NCI-H748 treated with DMSO at 0.1 percent for 48 hours (cell line): ENCODE measurements at regions not wholly inside any gene's neighbourhood (a gene's known extent, or its start where the extent isn't known, plus 50 kb on each side); places are given as distances from the start of the nearest gene placed in this dataset.

Experiments used
- DNase-seq: peaks from one replicate; lab custom pipeline; 2025; lab: John Stamatoyannopoulos, UW

GRCh38 chr2:71936076-71937030 is 211.3 kb downstream of the CYP26B1 start:
- no peak for DNase-seq

DNA sequence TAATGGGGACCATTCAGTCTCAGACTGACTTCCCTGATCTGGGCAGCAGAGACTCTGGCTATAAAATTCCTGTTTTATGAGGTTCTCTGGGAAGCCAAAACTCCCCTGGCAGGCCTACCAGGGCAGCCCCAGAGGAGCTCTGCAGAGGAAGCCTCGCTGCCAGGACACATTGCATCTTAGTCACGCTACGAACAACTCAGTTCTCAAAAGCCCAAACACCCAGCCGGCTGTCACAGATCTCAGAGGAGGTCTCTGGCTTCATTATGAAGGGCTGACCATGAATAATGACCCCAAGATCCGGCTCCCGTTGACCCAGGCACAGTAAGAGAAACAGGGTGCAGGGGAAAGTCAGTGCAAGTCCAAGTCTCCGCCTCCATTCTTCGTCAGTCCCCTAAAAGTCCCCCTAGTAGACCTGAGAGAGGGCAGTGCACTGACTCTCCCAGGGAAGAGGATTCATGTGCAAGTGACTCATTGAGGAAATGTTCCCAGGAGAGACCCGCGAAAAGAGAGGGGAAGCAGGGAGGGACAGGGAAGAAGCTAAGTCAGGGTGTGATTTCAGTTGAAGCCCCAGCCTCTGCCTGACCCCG is 212.3 kb downstream of the CYP26B1 start:
- no peak for DNase-seq

DNA sequence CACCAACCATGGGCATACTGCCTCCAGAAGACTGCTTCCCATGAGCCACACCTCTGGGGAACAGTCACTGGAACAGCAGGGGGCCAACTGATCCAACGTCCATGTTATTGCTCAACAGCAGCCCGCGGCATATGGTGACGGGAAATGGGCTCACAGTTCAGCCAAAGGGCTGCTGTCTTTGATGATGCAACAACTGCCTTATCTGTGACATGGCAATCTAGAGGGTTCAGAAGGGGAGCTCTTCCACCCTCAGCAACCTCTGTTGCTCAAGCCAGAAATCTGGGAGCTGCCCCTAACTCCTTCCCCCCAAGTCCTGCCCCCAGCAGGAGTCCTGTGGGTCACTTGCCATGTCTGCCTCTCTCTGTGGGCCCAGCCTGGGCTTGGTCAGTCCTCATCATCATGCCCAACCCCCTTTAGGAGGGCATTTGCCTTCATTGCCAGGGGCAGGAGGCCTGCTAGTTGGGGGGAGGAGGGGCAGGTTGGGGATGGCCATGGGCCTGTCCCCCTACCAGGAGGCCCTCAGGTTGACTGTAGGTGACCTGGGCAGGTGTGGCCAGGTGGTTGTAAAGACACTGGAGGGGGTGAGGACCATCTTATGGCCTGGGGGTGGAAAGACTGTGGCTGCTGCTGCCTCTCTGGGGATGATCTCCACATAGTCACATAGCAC is 212.9 kb downstream of the CYP26B1 start:
- DNase-seq, result no peak

- no peak for DNase-seq
Measured at GRCh38 chr2:71934320-71934593, 213.4 kb downstream of the CYP26B1 start.

DNA sequence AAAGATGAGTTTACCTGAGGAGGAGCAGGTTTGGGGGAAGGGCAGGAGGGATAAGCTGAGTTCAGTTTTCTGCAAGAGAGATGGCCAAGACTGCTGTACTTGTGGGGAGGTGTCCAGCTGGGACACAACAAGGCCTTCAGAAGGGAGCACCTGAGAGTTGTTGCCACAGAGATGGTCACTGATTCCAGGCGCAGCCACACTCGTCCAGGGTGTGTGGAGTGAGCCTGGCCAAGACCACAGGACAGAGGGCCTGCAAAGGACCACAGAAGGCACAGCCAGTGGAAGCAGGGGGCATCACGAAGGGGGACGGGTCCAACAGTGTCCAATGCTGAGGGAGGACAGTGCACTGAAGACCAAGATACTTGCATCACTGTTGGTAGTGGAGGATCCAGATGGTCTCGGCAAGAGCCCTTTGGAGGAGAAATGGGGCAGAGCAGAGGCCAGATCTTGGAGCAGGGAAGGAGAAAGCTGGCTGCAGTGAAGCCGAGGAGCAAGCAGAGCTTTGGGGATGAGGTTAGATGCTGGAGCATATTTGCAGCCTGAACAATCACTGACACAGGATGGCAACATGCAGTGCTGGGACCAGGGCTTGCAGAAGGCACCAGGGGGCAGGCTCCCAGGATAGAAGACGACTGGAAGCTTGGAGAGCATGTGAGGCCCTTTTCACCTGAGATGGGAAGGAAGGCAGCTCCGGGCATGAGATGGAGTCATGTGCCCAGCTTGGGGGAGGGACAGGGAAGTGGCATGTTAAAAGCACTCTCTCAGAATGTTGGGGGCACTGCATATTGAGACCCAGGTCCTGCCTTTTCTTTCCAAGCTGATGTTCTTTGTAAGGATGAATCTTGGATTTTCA is 214.0 kb downstream of the CYP26B1 start:
- no peak for DNase-seq

DNA sequence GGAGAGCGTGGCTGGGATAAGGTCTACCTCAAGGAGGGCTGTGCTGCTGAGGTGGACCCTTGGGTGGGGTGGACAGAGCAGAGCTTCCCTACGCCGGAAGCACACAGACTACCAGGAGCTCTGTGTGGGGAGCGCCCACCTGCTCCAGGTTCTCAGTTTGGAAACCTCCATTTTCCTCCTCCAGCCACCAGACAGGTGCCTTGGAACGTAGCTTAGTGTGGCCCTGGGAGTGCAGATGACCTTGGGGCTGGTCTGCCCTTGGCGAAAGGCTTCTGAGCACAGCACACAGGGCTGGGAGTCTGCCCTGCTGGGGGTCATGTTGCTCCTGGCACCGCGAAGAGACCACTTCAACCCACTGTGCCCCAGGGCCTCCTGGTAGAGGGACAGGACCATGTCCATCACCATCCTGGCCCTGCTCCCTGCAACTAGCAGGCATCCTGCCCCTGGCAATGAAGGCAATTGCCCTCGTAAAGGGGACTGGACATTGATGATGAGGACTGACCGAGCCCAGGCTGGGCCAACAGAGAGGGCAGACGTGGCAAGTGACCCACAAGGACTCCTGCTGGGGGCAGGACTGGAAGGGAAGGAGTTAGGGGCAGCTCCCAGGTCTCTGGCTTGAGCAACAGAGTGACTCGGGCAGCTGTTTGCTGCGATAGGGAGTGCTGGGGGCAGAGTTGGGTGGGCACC is 214.7 kb downstream of the CYP26B1 start:
- DNase-seq, result no peak

DNA sequence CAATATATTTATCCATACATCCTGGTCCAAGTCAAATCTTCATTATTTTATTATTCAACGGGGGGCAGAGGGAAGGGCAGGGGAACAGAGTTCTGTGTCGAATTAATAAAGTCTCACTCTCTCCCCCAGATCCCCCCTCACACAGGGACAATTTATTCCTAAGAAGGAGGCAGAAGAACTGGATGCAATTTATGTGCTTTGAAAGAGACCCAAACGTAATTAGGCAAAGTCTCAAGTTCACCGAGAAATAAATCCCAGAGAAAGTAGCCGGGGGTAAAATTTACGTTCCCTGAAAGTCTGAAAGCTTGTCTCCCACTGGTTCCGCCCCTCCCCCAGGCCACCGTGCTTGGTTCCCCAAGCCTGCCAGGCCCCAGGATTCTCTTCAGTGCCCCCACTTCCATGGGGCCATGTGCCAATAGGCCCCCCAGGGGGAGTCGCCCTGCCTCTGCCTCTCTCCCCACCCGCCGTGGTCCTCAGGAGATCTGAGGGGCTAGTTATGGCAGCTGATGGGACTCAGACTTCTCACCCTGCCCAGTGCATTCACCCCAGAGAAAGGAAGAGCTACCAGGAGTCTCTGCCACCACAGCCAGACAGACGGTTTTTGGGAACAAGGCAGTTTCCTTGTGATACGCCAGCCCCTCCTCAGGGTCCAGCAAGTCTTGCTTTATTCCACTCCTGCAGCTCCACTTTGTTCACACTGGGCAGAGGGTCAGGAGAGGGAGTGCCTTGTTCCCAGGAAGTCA is 215.5 kb downstream of the CYP26B1 start:
- DNase-seq, result no peak

DNA sequence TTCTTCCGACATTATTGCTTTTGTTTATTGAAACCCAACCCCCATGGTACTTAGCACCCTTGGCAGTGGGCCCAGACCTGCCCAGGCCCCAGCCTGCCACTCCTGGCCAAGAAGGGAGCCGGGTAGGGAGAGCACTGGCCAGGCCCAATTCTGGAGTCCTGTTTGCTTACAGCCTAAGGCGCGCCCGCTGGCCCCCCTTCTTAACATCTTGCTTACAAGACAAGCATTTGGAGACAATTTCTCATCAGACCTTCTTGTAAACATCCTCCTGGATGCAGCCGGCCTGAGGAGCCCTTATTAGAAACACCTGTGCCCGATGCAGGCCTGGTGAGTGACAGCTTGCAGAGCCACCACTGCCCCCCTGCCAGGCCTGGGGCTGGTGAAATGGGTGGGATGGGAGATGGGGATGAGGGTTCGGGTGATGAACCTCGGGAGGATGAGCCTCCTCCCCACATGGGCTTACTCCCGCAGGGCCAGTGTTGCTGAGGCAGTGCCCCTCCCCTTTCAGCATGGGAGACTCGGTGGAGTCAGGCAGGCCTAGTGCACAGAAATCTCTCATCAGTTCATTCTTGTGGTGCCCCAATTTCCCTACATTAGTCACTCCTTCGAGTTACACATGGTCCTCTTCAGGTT is 217.5 kb downstream of the CYP26B1 start:
- DNase-seq, result no peak

- DNase-seq, result no peak
Measured at GRCh38 chr2:71929482-71929772, 218.2 kb downstream of the CYP26B1 start.

DNA sequence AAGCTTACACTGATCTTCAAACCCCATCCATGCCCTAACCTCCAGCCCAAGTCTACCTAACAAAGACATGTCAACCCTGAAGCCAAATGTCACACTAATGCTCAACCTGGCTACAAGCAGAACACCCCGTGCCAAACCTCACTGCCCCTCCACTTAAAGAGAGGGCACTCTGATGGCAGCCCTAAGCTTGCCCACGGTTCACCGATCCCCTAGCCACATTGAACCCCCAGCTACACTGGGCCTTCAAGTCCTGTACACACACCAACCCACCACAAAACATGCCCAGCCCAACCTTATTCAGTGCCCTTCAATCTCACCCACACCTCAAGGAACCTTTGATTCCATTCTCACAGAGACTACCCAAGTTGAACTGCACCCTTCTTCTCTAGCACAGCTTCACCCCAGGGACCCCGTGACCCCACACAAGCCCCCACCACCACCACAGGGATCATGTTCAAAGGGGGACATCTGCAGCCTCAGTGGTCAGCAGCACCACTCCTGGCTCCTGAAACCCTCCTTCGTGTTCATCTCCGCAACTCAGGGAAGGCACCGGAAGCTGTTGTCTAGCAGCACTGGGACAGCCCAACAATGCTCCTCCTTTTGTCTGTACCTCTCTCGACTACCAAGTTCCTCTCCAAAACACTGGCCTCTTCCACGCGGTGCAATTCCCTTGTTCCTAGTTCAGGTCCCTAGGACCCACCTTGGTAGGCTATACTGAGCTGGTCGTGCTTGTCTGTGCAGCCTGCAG is 218.8 kb downstream of the CYP26B1 start:
- no peak for DNase-seq

GRCh38 chr2:71927757-71928715 is 219.6 kb downstream of the CYP26B1 start:
- DNase-seq, result no peak

GRCh38 chr2:71926876-71927756 is 220.5 kb downstream of the CYP26B1 start:
- DNase-seq, result no peak

DNA sequence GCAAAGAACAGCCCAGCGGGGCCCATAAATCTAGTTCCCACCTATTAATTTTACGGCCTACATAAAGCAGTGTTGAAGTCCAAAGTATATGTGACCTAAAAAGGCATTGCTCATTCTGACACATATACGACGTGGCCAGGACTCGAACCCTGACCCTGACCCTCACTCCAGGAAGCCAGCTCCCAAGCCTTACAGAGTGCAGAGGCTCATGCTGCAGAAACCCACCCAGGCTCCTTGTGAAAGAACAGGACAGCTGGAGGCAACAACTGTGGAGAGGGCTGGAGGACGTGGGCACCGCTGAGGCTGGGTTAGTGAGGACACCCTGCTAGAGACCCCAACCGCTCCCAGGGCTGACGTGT is 221.6 kb downstream of the CYP26B1 start:
- no peak for DNase-seq

DNA sequence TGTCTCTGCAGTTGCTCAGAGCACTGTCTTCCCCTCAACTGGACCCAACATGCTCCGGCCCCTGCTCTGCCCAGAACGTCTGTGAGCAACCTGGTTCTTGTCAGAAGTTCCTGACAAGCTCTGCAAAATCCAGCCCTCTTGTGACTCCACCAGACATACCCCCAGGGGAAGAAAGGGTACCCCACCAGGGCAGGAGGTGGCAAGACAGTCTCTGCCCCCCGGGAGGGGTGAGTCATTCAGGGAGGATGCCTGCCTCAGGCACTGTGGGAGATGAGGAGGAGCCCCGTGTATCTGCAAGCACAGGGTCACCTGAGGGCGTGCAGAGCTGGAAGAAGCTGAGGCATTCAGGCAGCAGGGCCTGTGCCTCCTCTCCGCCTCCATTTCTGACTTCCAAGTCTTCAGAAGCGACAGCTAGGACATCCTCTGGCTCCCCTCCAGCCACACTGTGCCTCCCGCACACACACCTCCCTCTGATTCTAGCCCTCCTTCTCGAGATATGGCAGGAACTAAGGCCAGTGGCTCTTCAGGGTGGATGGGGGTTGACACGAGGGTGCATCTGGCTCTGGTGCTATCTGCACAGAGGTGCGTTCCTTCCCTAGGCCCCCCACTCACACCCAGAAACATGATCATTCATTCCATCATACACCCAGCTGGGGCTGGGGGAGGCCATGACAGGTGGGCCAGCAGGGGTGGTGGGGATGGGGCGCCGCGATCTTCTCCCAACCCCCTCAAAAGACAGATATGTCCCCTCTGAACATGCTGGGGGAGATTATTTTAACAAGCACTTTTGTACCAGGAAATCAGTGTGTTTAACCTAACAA is 222.2 kb downstream of the CYP26B1 start:
- no peak for DNase-seq

- peak; percentile 28 for DNase-seq
Measured at GRCh38 chr2:71923887-71924533, 223.7 kb downstream of the CYP26B1 start.

DNA sequence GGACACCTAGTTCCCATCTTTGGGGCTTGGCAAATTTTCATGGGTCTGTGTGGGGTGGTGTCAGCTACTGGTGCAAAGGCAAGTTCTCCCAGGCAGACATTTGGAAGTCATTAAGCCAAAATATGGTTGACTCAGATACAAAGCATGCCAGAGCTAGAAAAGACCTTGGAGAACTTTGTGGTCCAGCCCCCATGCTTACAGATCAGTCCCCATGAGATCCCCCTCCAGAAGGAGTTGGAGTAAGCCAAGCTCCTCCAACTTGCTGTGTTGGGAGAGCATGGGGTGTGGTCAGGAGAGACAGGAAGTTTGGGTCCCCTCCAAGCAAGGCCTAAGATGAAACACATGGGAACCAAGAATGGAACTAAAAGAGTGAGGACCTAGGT is 224.5 kb downstream of the CYP26B1 start:
- no peak for DNase-seq
